A673 (cell line): ENCODE measurements at regions not wholly inside any gene's neighbourhood (a gene's known extent, or its start where the extent isn't known, plus 50 kb on each side); places are given as distances from the start of the nearest gene placed in this dataset.
"Not testable (repeated sequence)": the region's sequence is repeated elsewhere in the genome, so short reads cannot be mapped to it uniquely, and the experiment has no call there.

Source experiments
- BruUV-seq: library from RNA; stranded (reverse); fragments of 400-500 nt; replicated peaks from 2 replicates; lab custom pipeline; 2021; lab: Mats Ljungman, UMichigan
- CTCF ChIA-PET: fragments of 300-600 bp; sonication (Branson Sonifier 250); formaldehyde crosslinking; loops from one replicate; lab custom pipeline; 2022; ENCODE audit warnings: antibody characterized with exemption; lab: Charles Lee
- POLR2A ChIA-PET: fragments of 300-600 bp; sonication (Branson Sonifier 250); formaldehyde crosslinking; loops from one replicate; lab custom pipeline; 2022; ENCODE audit warnings: antibody characterized with exemption; ENCODE audit not compliant: low non-redundant PET; lab: Charles Lee
- DNase-seq: peaks from one replicate; pipeline ENCODE4 v3.0.0-alpha.2; 2015; ENCODE audit warnings: low spot score
- H3K27ac ChIP-seq: fragments of 200-600 bp; sonication (generic); 2 replicates; pipeline ENCODE4 v1.5.1; 2016; ENCODE audit warnings: mixed run types, low read depth, mild to moderate bottlenecking, mixed read lengths, antibody characterized with exemption, low read length; ENCODE audit not compliant: poor library complexity, severe bottlenecking
- H3K27me3 ChIP-seq: fragments of 200-600 bp; sonication (generic); replicated peaks from 2 replicates; pipeline ENCODE4 v1.6.1; 2017; ENCODE audit warnings: mixed run types, low read depth, mild to moderate bottlenecking, mixed read lengths, antibody characterized with exemption, low read length; ENCODE audit not compliant: insufficient read depth, poor library complexity
- H3K36me3 ChIP-seq: fragments of 200-600 bp; sonication (generic); 2 replicates; pipeline ENCODE4 v1.6.1; 2016; ENCODE audit warnings: mixed run types, mild to moderate bottlenecking, mixed read lengths, antibody characterized with exemption, low read length; ENCODE audit not compliant: insufficient read depth, poor library complexity, severe bottlenecking
- H3K4me1 ChIP-seq: fragments of 200-600 bp; sonication (generic); 2 replicates; pipeline ENCODE4 v1.6.1; 2017; ENCODE audit warnings: mixed run types, mild to moderate bottlenecking, mixed read lengths, antibody characterized with exemption, low read length; ENCODE audit not compliant: insufficient read depth, poor library complexity, severe bottlenecking
- H3K4me3 ChIP-seq: fragments of 200-600 bp; sonication (generic); 2 replicates; pipeline ENCODE4 v1.5.1; 2016; ENCODE audit warnings: low read depth, mixed run types, mild to moderate bottlenecking, mixed read lengths, low read length; ENCODE audit not compliant: poor library complexity, severe bottlenecking
- H3K9me3 ChIP-seq: fragments of 200-600 bp; sonication (generic); 2 replicates; pipeline ENCODE4 v1.6.1; 2016; ENCODE audit warnings: mixed run types, low read depth, mild to moderate bottlenecking, mixed read lengths, antibody characterized with exemption, low read length; ENCODE audit not compliant: poor library complexity, severe bottlenecking
- CTCF ChIP-seq: fragments of 300-800, 200-600 bp; sonication (generic); conservative IDR thresholded peaks from 2 replicates; pipeline ENCODE4 v1.5.1; 2017; ENCODE audit warnings: low read depth, mild to moderate bottlenecking, antibody characterized with exemption, low read length, moderate library complexity, mixed read lengths
- EZH2 ChIP-seq: fragments of 200-600 bp; sonication (generic); IDR thresholded peaks from 2 replicates; pipeline ENCODE4 v1.6.1; 2017; ENCODE audit warnings: borderline replicate concordance, low read depth, mild to moderate bottlenecking, mixed read lengths, antibody characterized with exemption, low read length; ENCODE audit not compliant: poor library complexity, severe bottlenecking
- intact Hi-C: fragments of 100-400 bp; cut with micrococcal nuclease; formaldehyde crosslinking; loops from one replicate; pipeline ENCODE4 v1.10.0; 2022; ENCODE audit not compliant: unreplicated experiment

GRCh38 chr4:152054731-152055130, 293.9 kb upstream of the GATB start:
- Histone ChIP-seq H3K27me3 (no peaks in the 10 kb centered on the region), H3K4me1 (no peaks in the 10 kb centered on the region), H3K9me3 (peaks cover 17% of the 10 kb centered on the region), H3K4me3 (no peak overlapping the region), H3K27ac (no peak overlapping the region), H3K36me3 (no peaks in the 10 kb centered on the region)
- TF ChIP-seq EZH2 (no peak), CTCF (no peak)
- no peak for DNase-seq
- intact Hi-C loops, result no loop called here
- ChIA-PET POLR2A (no interaction called here), CTCF (interaction anchor here (0.5 kb wide), 1 partner anchor 422 kb away, joined by 5 read pairs; no protein-coding TSS in a partner anchor)
- BruUV-seq, result no TSS peak

- no TSS peak for BruUV-seq
- Histone ChIP-seq H3K9me3 (peaks cover 12% of the 10 kb centered on the region), H3K36me3 (no peaks in the 10 kb centered on the region), H3K4me1 (no peaks in the 10 kb centered on the region), H3K27me3 (no peaks in the 10 kb centered on the region), H3K4me3 (no peak overlapping the region), H3K27ac (no peak overlapping the region)
- POLR2A ChIA-PET, result no interaction called here
- no peak for TF ChIP-seq CTCF
- no peak for TF ChIP-seq EZH2
- DNase-seq, result no peak
- CTCF ChIA-PET, result no interaction called here
- intact Hi-C loops, result no loop called here
These were observed 291.7 kb upstream of the GATB start for GRCh38 chr4:152052451-152053057.

- intact Hi-C loops, POLR2A ChIA-PET, DNase-seq, CTCF ChIA-PET, BruUV-seq, H3K9me3 ChIP-seq, H3K36me3 ChIP-seq, H3K27ac ChIP-seq, H3K4me3 ChIP-seq, H3K4me1 ChIP-seq, H3K27me3 ChIP-seq: not testable (repeated sequence)
These were observed 290.5 kb upstream of the GATB start for GRCh38 chr4:152051332-152051731.

- no peaks in the 10 kb centered on the region for H3K27me3 ChIP-seq
- DNase-seq, result no peak
- TF ChIP-seq EZH2, result no peak
- no peak for TF ChIP-seq CTCF
- H3K9me3 ChIP-seq, result no peaks in the 10 kb centered on the region
- intact Hi-C loops, result no loop called here
- H3K27ac ChIP-seq, result no peak overlapping the region
- CTCF ChIA-PET, result no interaction called here
- peaks cover 6% of the 10 kb centered on the region for H3K4me1 ChIP-seq
- no peak overlapping the region for H3K4me3 ChIP-seq
- BruUV-seq, result no TSS peak
- H3K36me3 ChIP-seq, result no peaks in the 10 kb centered on the region
- POLR2A ChIA-PET, result no interaction called here
These were observed 289.3 kb upstream of the GATB start for GRCh38 chr4:152050106-152050505.
